ENCODE measurements at regions not wholly inside any gene's neighbourhood (a gene's known extent, or its start where the extent isn't known, plus 50 kb on each side); places are given as distances from the start of the nearest gene placed in this dataset.

- no peak for DNase-seq (ENCODE audit: extremely low spot score)
- ChIA-PET POLR2A (no interaction called here), CTCF (no interaction called here)
- TF ChIP-seq TARDBP (IDR thresholded peaks at IDR 0.05): no peak
- TF ChIP-seq HDGF (IDR thresholded peaks at IDR 0.05; ENCODE audit: borderline replicate concordance): no peak
- no peak for TF ChIP-seq ARNT (IDR thresholded peaks at IDR 0.05)
- TF ChIP-seq BHLHE40 (IDR thresholded peaks at IDR 0.05; ENCODE audit: borderline replicate concordance): no peak
- TF ChIP-seq FOXA1 (IDR thresholded peaks at IDR 0.05): no peak
- no peak for TF ChIP-seq ZNF384 (IDR thresholded peaks at IDR 0.05)
- no peak for TF ChIP-seq ELF4 (IDR thresholded peaks at IDR 0.05)
- no peak for TF ChIP-seq LEF1 (IDR thresholded peaks at IDR 0.05; ENCODE audit: borderline replicate concordance)
- TF ChIP-seq, protein P1, sequence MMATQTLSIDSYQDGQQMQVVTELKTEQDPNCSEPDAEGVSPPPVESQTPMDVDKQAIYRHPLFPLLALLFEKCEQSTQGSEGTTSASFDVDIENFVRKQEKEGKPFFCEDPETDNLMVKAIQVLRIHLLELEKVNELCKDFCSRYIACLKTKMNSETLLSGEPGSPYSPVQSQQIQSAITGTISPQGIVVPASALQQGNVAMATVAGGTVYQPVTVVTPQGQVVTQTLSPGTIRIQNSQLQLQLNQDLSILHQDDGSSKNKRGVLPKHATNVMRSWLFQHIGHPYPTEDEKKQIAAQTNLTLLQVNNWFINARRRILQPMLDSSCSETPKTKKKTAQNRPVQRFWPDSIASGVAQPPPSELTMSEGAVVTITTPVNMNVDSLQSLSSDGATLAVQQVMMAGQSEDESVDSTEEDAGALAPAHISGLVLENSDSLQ (IDR thresholded peaks at IDR 0.05): no peak
- TF ChIP-seq L3MBTL2 (conservative IDR thresholded peaks at IDR 0.05): no peak
- TF ChIP-seq FOXM1 (IDR thresholded peaks at IDR 0.05; ENCODE audit: borderline replicate concordance): no peak
Observed at GRCh38 chr4:176595257-176595656, 197.5 kb downstream of the VEGFC start.

GRCh38 chr4:176601124-176601523 lies 191.6 kb downstream of the VEGFC start:
- ChIA-PET CTCF (no interaction called here), POLR2A (no interaction called here)
- DNase-seq (ENCODE audit: extremely low spot score): no peak
- TF ChIP-seq FOXM1 (IDR thresholded peaks at IDR 0.05; ENCODE audit: borderline replicate concordance) (no peak), NFRKB (IDR thresholded peaks at IDR 0.05) (no peak), L3MBTL2 (conservative IDR thresholded peaks at IDR 0.05) (no peak), ARNT (IDR thresholded peaks at IDR 0.05) (no peak), FOXK2 (IDR thresholded peaks at IDR 0.05) (no peak), ELF4 (IDR thresholded peaks at IDR 0.05) (no peak), HDGF (IDR thresholded peaks at IDR 0.05; ENCODE audit: borderline replicate concordance) (no peak), TARDBP (IDR thresholded peaks at IDR 0.05) (no peak)
- TF ChIP-seq, protein P1 (IDR thresholded peaks at IDR 0.05): no peak

DNA sequence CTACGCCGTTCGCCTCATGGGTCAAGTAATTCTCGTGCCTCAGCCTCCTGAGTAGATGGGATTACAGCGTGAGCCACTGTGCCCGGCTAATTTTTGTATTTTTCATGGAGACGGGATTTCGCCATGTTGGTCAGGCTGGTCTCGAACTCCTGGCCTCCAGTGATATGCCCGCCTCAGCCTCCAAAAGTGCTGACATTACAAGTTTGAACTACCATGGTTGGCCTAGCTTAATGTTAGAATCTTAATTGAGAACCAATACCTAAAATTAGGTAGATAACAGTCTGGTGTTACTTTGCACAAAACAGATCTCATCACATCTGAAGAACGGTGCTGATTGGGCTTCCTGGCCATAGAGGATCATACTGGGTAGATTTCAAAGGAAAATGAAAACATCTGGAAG lies 184.9 kb downstream of the VEGFC start:
- no peak for DNase-seq (ENCODE audit: extremely low spot score)
- no peak for TF ChIP-seq CTBP1 (IDR thresholded peaks at IDR 0.05; ENCODE audit: borderline replicate concordance)
- TF ChIP-seq FOXA1 (IDR thresholded peaks at IDR 0.05): no peak
- no peak for TF ChIP-seq FOXK2 (IDR thresholded peaks at IDR 0.05)
- no peak for TF ChIP-seq NFRKB (IDR thresholded peaks at IDR 0.05)
- TF ChIP-seq ELF4 (IDR thresholded peaks at IDR 0.05): no peak
- TF ChIP-seq HDGF (IDR thresholded peaks at IDR 0.05; ENCODE audit: borderline replicate concordance): no peak
- no peak for TF ChIP-seq ZNF384 (IDR thresholded peaks at IDR 0.05)
- TF ChIP-seq SUZ12 (IDR thresholded peaks at IDR 0.05): no peak
- TF ChIP-seq, protein P1 (IDR thresholded peaks at IDR 0.05): no peak
- TF ChIP-seq L3MBTL2 (conservative IDR thresholded peaks at IDR 0.05): no peak
- no peak for TF ChIP-seq SP1 (IDR thresholded peaks at IDR 0.05)
- TF ChIP-seq BHLHE40 (IDR thresholded peaks at IDR 0.05; ENCODE audit: borderline replicate concordance): no peak
- TF ChIP-seq TARDBP (IDR thresholded peaks at IDR 0.05): no peak
- CTCF ChIA-PET: no interaction called here
- POLR2A ChIA-PET: no interaction called here

GRCh38 chr4:176608346-176608745 lies 184.4 kb downstream of the VEGFC start:
- no peak for TF ChIP-seq FOXM1 (IDR thresholded peaks at IDR 0.05; ENCODE audit: borderline replicate concordance)
- no peak for TF ChIP-seq LEF1 (IDR thresholded peaks at IDR 0.05; ENCODE audit: borderline replicate concordance)
- no peak for TF ChIP-seq ARNT (IDR thresholded peaks at IDR 0.05)
- TF ChIP-seq NFRKB (IDR thresholded peaks at IDR 0.05): no peak
- no peak for TF ChIP-seq L3MBTL2 (conservative IDR thresholded peaks at IDR 0.05)
- no peak for TF ChIP-seq HDGF (IDR thresholded peaks at IDR 0.05; ENCODE audit: borderline replicate concordance)
- TF ChIP-seq, protein P1 (IDR thresholded peaks at IDR 0.05): no peak
- no peak for TF ChIP-seq FOXA1 (IDR thresholded peaks at IDR 0.05)
- no peak for TF ChIP-seq SUZ12 (IDR thresholded peaks at IDR 0.05)
- TF ChIP-seq FOXK2 (IDR thresholded peaks at IDR 0.05): no peak
- TF ChIP-seq SP1 (IDR thresholded peaks at IDR 0.05): no peak
- no peak for TF ChIP-seq ZNF384 (IDR thresholded peaks at IDR 0.05)
- TF ChIP-seq ELF4 (IDR thresholded peaks at IDR 0.05): no peak
- no peak for TF ChIP-seq BHLHE40 (IDR thresholded peaks at IDR 0.05; ENCODE audit: borderline replicate concordance)
- TF ChIP-seq TARDBP (IDR thresholded peaks at IDR 0.05): no peak
- TF ChIP-seq CTBP1 (IDR thresholded peaks at IDR 0.05; ENCODE audit: borderline replicate concordance): no peak
- no peak for DNase-seq (ENCODE audit: extremely low spot score)
- ChIA-PET POLR2A (no interaction called here), CTCF (no interaction called here)

DNA sequence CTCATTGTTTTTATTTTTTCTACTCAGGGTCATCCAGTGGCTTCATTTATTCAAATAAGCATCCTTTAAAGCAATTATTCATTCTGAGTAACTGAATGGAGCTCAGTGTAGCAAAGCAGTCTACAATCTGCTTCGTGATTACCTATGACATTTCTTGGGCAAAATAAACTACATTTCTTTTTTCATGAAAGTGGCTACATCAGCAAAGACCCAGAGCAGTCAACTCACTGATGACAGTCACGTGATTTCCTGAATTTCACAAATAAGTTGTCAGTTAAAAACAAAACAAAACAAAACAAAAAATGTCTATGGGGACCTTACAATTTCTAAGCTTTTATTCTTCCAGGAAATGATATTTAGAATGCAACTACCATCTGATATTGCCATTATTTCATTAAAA lies 182.1 kb downstream of the VEGFC start:
- TF ChIP-seq TARDBP (IDR thresholded peaks at IDR 0.05): no peak
- TF ChIP-seq FOXA1 (IDR thresholded peaks at IDR 0.05): no peak
- ChIA-PET POLR2A (no interaction called here), CTCF (no interaction called here)
- DNase-seq (ENCODE audit: extremely low spot score): no peak

GRCh38 chr4:176611381-176611780 lies 181.3 kb downstream of the VEGFC start:
- DNase-seq (ENCODE audit: extremely low spot score): no peak
- TF ChIP-seq ELF4 (IDR thresholded peaks at IDR 0.05) (no peak), FOXK2 (IDR thresholded peaks at IDR 0.05) (no peak), SP1 (IDR thresholded peaks at IDR 0.05) (no peak)
- ChIA-PET POLR2A (no interaction called here), CTCF (no interaction called here)

Measured in HEK293T (cell line).